Spleen (tissue), 7 donors: ENCODE measurements at regions not wholly inside any gene's neighbourhood (a gene's known extent, or its start where the extent isn't known, plus 50 kb on each side); places are given as distances from the start of the nearest gene placed in this dataset.

Experiments used
- CTCF ChIP-seq, 11 experiments: fragments of 200-600 bp in 7 of 11; fragments of 450-650 bp in 4 of 11; sonication (generic) in 4 of 11; IDR thresholded peaks in 8 of 11; conservative IDR thresholded peaks in 3 of 11; 1 replicate in 7 of 11; 2 replicates in 4 of 11; pipeline versions ENCODE4 v1.4.0 to v1.8.0; 2016 to 2021; ENCODE audit warnings: antibody characterized with exemption in 11 of 11, inconsistent platforms in 4 of 11, mild to moderate bottlenecking in 1 of 11
- POLR2A ChIP-seq, 3 donors: fragments of 450-650 bp; IDR thresholded peaks; one replicate each; pipeline ENCODE4 v1.5.1; 2017; ENCODE audit warnings: antibody characterized with exemption in 3 of 3, mild to moderate bottlenecking in 1 of 3
- POLR2AphosphoS5 ChIP-seq, 3 donors: sonication (generic); formaldehyde crosslinking; IDR thresholded peaks; one replicate each; pipeline ENCODE4 v1.5.1; 2017; ENCODE audit warnings: antibody characterized with exemption in 3 of 3
- donor health status: DM: no; HTN: no; CAD: no; lungs with moderate emphysema.
- donor health status: DM: no; HTN: no; CAD: no.
- donor health status: DM: no; HTN: no; CAD: no.

- TF ChIP-seq CTCF (IDR thresholded peaks at IDR 0.05 in 8 of 11, conservative IDR thresholded peaks at IDR 0.05 in 3 of 11), result no peak
- no peak for TF ChIP-seq POLR2A (IDR thresholded peaks at IDR 0.05)
- TF ChIP-seq POLR2AphosphoS5 (IDR thresholded peaks at IDR 0.05), result no peak
Observed at GRCh38 chr1:165050246-165050645, 306.3 kb downstream of the LMX1A start.
